ENCODE measurements at regions not wholly inside any gene's neighbourhood (a gene's known extent, or its start where the extent isn't known, plus 50 kb on each side); places are given as distances from the start of the nearest gene placed in this dataset.

- TF ChIP-seq TSHZ1 (CRISPR knock-in tag; IDR thresholded peaks at IDR 0.05): no peak
- no peak for TF ChIP-seq CGGBP1 (CRISPR knock-in tag; IDR thresholded peaks at IDR 0.05)
These were observed 128.9 kb downstream of the MAD2L1 start (continued) for GRCh38 chr4:119937746-119938145.

GRCh38 chr4:119933606-119934005, 133.0 kb downstream of the MAD2L1 start:
- ATAC-seq (no peak), FAIRE-seq (no peak), DNase-seq (ENCODE audit: extremely low read depth in 1 of 4, low spot score in 3 of 4) (no peak)
- BruUV-seq (replicated peaks): no TSS peak
- Histone ChIP-seq H2AFZ (ENCODE audit: low read depth, low read length) (no peak overlapping the region), H3K79me2 (ENCODE audit: control insufficient read depth, insufficient read depth, low read length) (no peaks in the 10 kb centered on the region), H3K9me3 (replicated peaks; ENCODE audit: control insufficient read depth, insufficient read depth, low read depth, low read length) (no peaks in the 10 kb centered on the region), H3K4me1 (replicated peaks in 1 of 2; ENCODE audit: control insufficient read depth in 2 of 2, insufficient read depth in 2 of 2, low read length in 2 of 2) (no peaks in the 10 kb centered on the region), H3K27me3 (ENCODE audit: control insufficient read depth in 2 of 2, insufficient read depth in 2 of 2, low read length in 2 of 2) (no peaks in the 10 kb centered on the region), H3K9ac (ENCODE audit: insufficient read depth in 1 of 2, low read depth in 2 of 2, low read length in 2 of 2) (no peak overlapping the region), H3K36me3 (ENCODE audit: control insufficient read depth, insufficient read depth, low read length) (no peaks in the 10 kb centered on the region), H3K27ac (ENCODE audit: extremely low read depth, low read depth, low read length) (no peak overlapping the region), H3K4me2 (ENCODE audit: insufficient read depth, low read length) (no peak overlapping the region), H4K20me1 (replicated peaks; ENCODE audit: control insufficient read depth, insufficient read depth, low read length) (no peaks in the 10 kb centered on the region), H3K9me1 (ENCODE audit: control insufficient read depth, insufficient read depth, low read length) (no peaks in the 10 kb centered on the region), H3K4me3 (no peak overlapping the region)
- intact Hi-C loops (cut with micrococcal nuclease): no loop called here
- ChIA-PET POLR2A (no interaction called here), CTCF (ENCODE audit: low intra/inter-chr PET ratio) (no interaction called here)
- WGBS (ENCODE audit: insufficient coverage, low coverage, missing lambda C conversion rate): 0% methylated on average over 1 of the region's 1 CpG
- in situ Hi-C loops (cut with MboI): no loop called here
- TF ChIP-seq E2F4 (CRISPR knock-in tag; IDR thresholded peaks at IDR 0.05; ENCODE audit: low read depth) (no peak), TCF7L2 (IDR thresholded peaks at IDR 0.05; ENCODE audit: low read depth, low read length) (no peak), PHF20 (IDR thresholded peaks at IDR 0.05; ENCODE audit: partially characterized antibody) (no peak), DEAF1 (CRISPR knock-in tag; IDR thresholded peaks at IDR 0.05) (no peak), MED1 (CRISPR knock-in tag; IDR thresholded peaks at IDR 0.05; ENCODE audit: borderline replicate concordance) (no peak), CHD4 (IDR thresholded peaks at IDR 0.05; ENCODE audit: insufficient read depth, insufficient replicate concordance, low read depth, low read length, poor library complexity, severe bottlenecking) (no peak), TAL1 (IDR thresholded peaks at IDR 0.05) (no peak), ZEB2 (IDR thresholded peaks at IDR 0.05) (no peak), ZFP1 (CRISPR knock-in tag; IDR thresholded peaks at IDR 0.05) (no peak), NBN (IDR thresholded peaks at IDR 0.05; ENCODE audit: low read depth) (no peak), FOXP1 (CRISPR knock-in tag; IDR thresholded peaks at IDR 0.05) (no peak), CREB3 (tag; conservative IDR thresholded peaks at IDR 0.05; ENCODE audit: low read depth) (no peak)

Measured in K562 (cell line).